H1 (cell line): ENCODE measurements at regions not wholly inside any gene's neighbourhood (a gene's known extent, or its start where the extent isn't known, plus 50 kb on each side); places are given as distances from the start of the nearest gene placed in this dataset.

ENCODE experiments used
- CTCF ChIA-PET: fragments of 300-600 bp; sonication (Branson Sonifier 250); formaldehyde crosslinking; loops from one replicate; lab custom pipeline; 2021; ENCODE audit not compliant: partially characterized antibody; lab: Charles Lee
- POLR2A ChIA-PET: fragments of 300-600 bp; sonication (Branson Sonifier 250); formaldehyde crosslinking; loops from one replicate; lab custom pipeline; 2021; ENCODE audit warnings: inconsistent platforms; ENCODE audit not compliant: partially characterized antibody; lab: Charles Lee
- DNase-seq, 2 experiments: peaks; one replicate each; pipeline versions ENCODE4 v3.0.0 to v3.0.0-alpha.2; 2010 to 2022; ENCODE audit warnings: low spot score in 2 of 2, low read depth in 1 of 2, mixed read lengths in 1 of 2
- FAIRE-seq: peaks from 2 replicates; lab custom pipeline; 2011; peaks lifted over from hg19 to GRCh38; lab: Jason Lieb, UNC
- H2AFZ ChIP-seq: 2 replicates; pipeline ENCODE4 v1.8.1; 2012; ENCODE audit warnings: low read length, inconsistent platforms
- H2AK5ac ChIP-seq: 2 replicates; pipeline ENCODE4 v1.6.1; 2013; ENCODE audit warnings: low read depth, low read length
- H2BK120ac ChIP-seq: replicated peaks from 2 replicates; pipeline ENCODE3; 2013; ENCODE audit warnings: low read depth, low read length, inconsistent platforms
- H2BK12ac ChIP-seq: 2 replicates; pipeline ENCODE4 v1.6.1; 2013; ENCODE audit warnings: low read depth, low read length
- H2BK15ac ChIP-seq: 2 replicates; pipeline ENCODE4 v1.6.1; 2013; ENCODE audit warnings: low read length
- H2BK20ac ChIP-seq: 2 replicates; pipeline ENCODE4 v1.6.1; 2013; ENCODE audit warnings: low read length
- H2BK5ac ChIP-seq: 2 replicates; pipeline ENCODE4 v1.6.1; 2013; ENCODE audit warnings: low read depth, low read length
- H3K14ac ChIP-seq: 2 replicates; pipeline ENCODE4 v1.6.1; 2013; ENCODE audit warnings: inconsistent platforms; ENCODE audit not compliant: insufficient read length
- H3K18ac ChIP-seq: 2 replicates; pipeline ENCODE4 v1.6.1; 2013; ENCODE audit warnings: low read length; ENCODE audit errors: extremely low read depth
- H3K23ac ChIP-seq: 2 replicates; pipeline ENCODE4 v1.6.1; 2013; ENCODE audit warnings: inconsistent platforms; ENCODE audit not compliant: insufficient read length
- H3K23me2 ChIP-seq: 2 replicates; pipeline ENCODE4 v1.6.1; 2013; ENCODE audit warnings: low read depth, low read length
- H3K27ac ChIP-seq: 2 replicates; pipeline ENCODE4 v1.6.1; 2011; ENCODE audit warnings: low read depth, low read length, inconsistent platforms
- H3K27me3 ChIP-seq, 4 experiments: replicated peaks in 1 of 4; 1 replicate in 1 of 4; 2 replicates in 3 of 4; pipeline versions ENCODE4 v1.6.1 to v1.8.1; 2011 to 2013; ENCODE audit warnings: low read length in 3 of 4, mild to moderate bottlenecking in 3 of 4, inconsistent platforms in 2 of 4, mixed read lengths in 2 of 4, moderate library complexity in 1 of 4; ENCODE audit not compliant: control insufficient read depth in 3 of 4, insufficient read depth in 3 of 4; ENCODE audit errors: extremely low read depth in 1 of 4
- H3K36me3 ChIP-seq, 4 experiments: 2 replicates each; pipeline versions ENCODE4 v1.6.1 to v1.8.1; 2011 to 2013; ENCODE audit warnings: mild to moderate bottlenecking in 4 of 4, low read length in 3 of 4, moderate library complexity in 2 of 4, control low read depth in 1 of 4, inconsistent platforms in 1 of 4; ENCODE audit not compliant: insufficient read depth in 4 of 4, control insufficient read depth in 2 of 4
- H3K4ac ChIP-seq: replicated peaks from 2 replicates; pipeline ENCODE3; 2013; ENCODE audit warnings: low read length, low read depth, mixed read lengths, inconsistent platforms; ENCODE audit not compliant: insufficient read length
- H3K4me1 ChIP-seq, 4 experiments: replicated peaks in 1 of 4; 1 replicate in 1 of 4; 2 replicates in 3 of 4; pipeline versions ENCODE4 v1.6.1 to v1.8.1; 2011 to 2013; ENCODE audit warnings: low read length in 3 of 4, inconsistent platforms in 2 of 4, mixed read lengths in 1 of 4; ENCODE audit not compliant: insufficient read depth in 4 of 4, control insufficient read depth in 3 of 4
- H3K4me2 ChIP-seq, 2 experiments: 2 replicates each; pipeline versions ENCODE4 v1.6.1 to v1.8.1; 2011 to 2013; ENCODE audit warnings: low read depth in 2 of 2, low read length in 2 of 2, control low read depth in 1 of 2, inconsistent platforms in 1 of 2, mild to moderate bottlenecking in 1 of 2; ENCODE audit not compliant: insufficient read depth in 1 of 2
- H3K4me3 ChIP-seq, 4 experiments: fragments of 200-600, 300-600 bp in 1 of 4; sonication (generic), shearing (Covaris generic), sonication (Bioruptor Twin) in 1 of 4; 2 replicates each; pipeline versions ENCODE4 v1.5.1 to v1.8.1; 2011 to 2016; ENCODE audit warnings: low read length in 4 of 4, low read depth in 3 of 4, control low read depth in 2 of 4, inconsistent platforms in 2 of 4, mild to moderate bottlenecking in 2 of 4, mixed read lengths in 1 of 4, moderate library complexity in 1 of 4; ENCODE audit not compliant: insufficient read depth in 2 of 4; ENCODE audit errors: extremely low read depth in 1 of 4
- H3K56ac ChIP-seq: replicated peaks from 2 replicates; pipeline ENCODE3; 2013; ENCODE audit warnings: low read depth, mild to moderate bottlenecking, mixed read lengths, low read length, inconsistent platforms; ENCODE audit not compliant: insufficient read length
- H3K79me1 ChIP-seq: 2 replicates; pipeline ENCODE4 v1.6.1; 2013; ENCODE audit warnings: low read depth, low read length, control low read depth
- H3K79me2 ChIP-seq, 2 experiments: 2 replicates each; pipeline versions ENCODE4 v1.6.1 to v1.8.1; 2012 to 2013; ENCODE audit warnings: low read length in 2 of 2, mild to moderate bottlenecking in 2 of 2, inconsistent platforms in 1 of 2; ENCODE audit not compliant: insufficient read depth in 2 of 2, control insufficient read depth in 1 of 2
- H3K9ac ChIP-seq, 4 experiments: replicated peaks in 1 of 4; 1 replicate in 1 of 4; 2 replicates in 3 of 4; pipeline versions ENCODE4 v1.6.1 to v1.8.1; 2011 to 2013; ENCODE audit warnings: low read depth in 3 of 4, low read length in 3 of 4, control low read depth in 2 of 4, mild to moderate bottlenecking in 2 of 4, moderate library complexity in 2 of 4, inconsistent platforms in 1 of 4; ENCODE audit errors: extremely low read depth in 1 of 4
- H3K9me3 ChIP-seq, 2 experiments: 2 replicates each; pipeline versions ENCODE4 v1.6.1 to v1.8.1; 2012 to 2013; ENCODE audit warnings: mild to moderate bottlenecking in 2 of 2, moderate library complexity in 2 of 2, control low read depth in 1 of 2, inconsistent platforms in 1 of 2, low read depth in 1 of 2, low read length in 1 of 2, mixed read lengths in 1 of 2; ENCODE audit not compliant: insufficient read depth in 2 of 2
- H4K20me1 ChIP-seq, 2 experiments: replicated peaks in 1 of 2; 2 replicates each; pipeline versions ENCODE3 to v1.8.1; 2011 to 2013; ENCODE audit warnings: inconsistent platforms in 2 of 2, low read length in 2 of 2, mild to moderate bottlenecking in 1 of 2; ENCODE audit not compliant: insufficient read depth in 2 of 2, control insufficient read depth in 1 of 2
- H4K5ac ChIP-seq: 2 replicates; pipeline ENCODE4 v1.6.1; 2013; ENCODE audit warnings: low read length, low read depth, mixed read lengths, inconsistent platforms; ENCODE audit not compliant: insufficient read length
- H4K8ac ChIP-seq: 2 replicates; pipeline ENCODE4 v1.8.0; 2013; ENCODE audit warnings: mild to moderate bottlenecking, moderate library complexity, low read length, inconsistent platforms; ENCODE audit not compliant: insufficient read depth; ENCODE audit errors: extremely low read depth
- H4K91ac ChIP-seq: replicated peaks from 2 replicates; pipeline ENCODE3; 2013; ENCODE audit warnings: low read length, mixed read lengths, inconsistent platforms; ENCODE audit not compliant: insufficient read length
- CHD7 ChIP-seq: fragments of 300-600 bp; sonication (generic); IDR thresholded peaks from 2 replicates; pipeline ENCODE4 v1.7.1; 2012; ENCODE audit warnings: low read length, moderate library complexity, mild to moderate bottlenecking, inconsistent platforms; ENCODE audit not compliant: insufficient replicate concordance
- TBP ChIP-seq: IDR thresholded peaks from 2 replicates; pipeline ENCODE4 v1.6.1; 2011; ENCODE audit warnings: low read depth, low read length, improper control_type of control experiment

- Histone ChIP-seq H3K4me3 (no peak overlapping the region), H2AK5ac (no peak overlapping the region), H3K4ac (no peak overlapping the region), H3K79me1 (no peaks in the 10 kb centered on the region), H3K23me2 (no peaks in the 10 kb centered on the region), H2AFZ (no peak overlapping the region), H2BK20ac (no peak overlapping the region), H2BK120ac (no peak overlapping the region), H3K14ac (no peak overlapping the region), H2BK12ac (no peak overlapping the region), H3K4me1 (no peaks in the 10 kb centered on the region), H3K27me3 (no peaks in the 10 kb centered on the region), H4K8ac (no peak overlapping the region), H3K56ac (no peak overlapping the region), H2BK15ac (no peak overlapping the region), H2BK5ac (no peak overlapping the region), H4K20me1 (no peaks in the 10 kb centered on the region), H3K23ac (no peak overlapping the region), H3K9ac (no peak overlapping the region), H4K91ac (no peak overlapping the region), H3K79me2 (no peaks in the 10 kb centered on the region), H4K5ac (no peak overlapping the region), H3K4me2 (no peak overlapping the region), H3K18ac (no peak overlapping the region), H3K36me3 (no peaks in the 10 kb centered on the region), H3K27ac (no peak overlapping the region), H3K9me3 (no peaks in the 10 kb centered on the region)
- DNase-seq = no peak
- no peak for FAIRE-seq
- ChIA-PET CTCF (no interaction called here), POLR2A (no interaction called here)
- TF ChIP-seq TBP (no peak), CHD7 (no peak)
Measured at GRCh38 chr3:162810776-162811175, 1314.2 kb downstream of the OTOL1 start.
